Lung microvascular endothelial cell (primary cell): ENCODE measurements at regions not wholly inside any gene's neighbourhood (a gene's known extent, or its start where the extent isn't known, plus 50 kb on each side); places are given as distances from the start of the nearest gene placed in this dataset.
"Not testable (repeated sequence)": the region's sequence is repeated elsewhere in the genome, so short reads cannot be mapped to it uniquely, and the experiment has no call there.

Experiments
- DNase-seq, 2 donors: peaks; one replicate each; pipeline versions ENCODE4 v3.0.0 to v3.0.0-alpha.2; 2010; ENCODE audit warnings: low read depth in 2 of 2

GRCh38 chr2:8610775-8611174 is 71.1 kb upstream of the ID2 start:
- not testable (repeated sequence) for DNase-seq

- DNase-seq: no peak
Observed at GRCh38 chr2:8611246-8611645, 70.6 kb upstream of the ID2 start.

- DNase-seq: no peak
Observed at GRCh38 chr2:8611700-8612099, 70.2 kb upstream of the ID2 start.

GRCh38 chr2:8612734-8613179 is 69.1 kb upstream of the ID2 start:
- no peak for DNase-seq

GRCh38 chr2:8613207-8613999 is 68.5 kb upstream of the ID2 start:
- DNase-seq: not testable (repeated sequence)

- no peak for DNase-seq
Observed at GRCh38 chr2:8614646-8615045, 67.2 kb upstream of the ID2 start.

GRCh38 chr2:8615252-8615575 is 66.6 kb upstream of the ID2 start:
- no peak for DNase-seq

- no peak for DNase-seq
Observed at GRCh38 chr2:8615576-8616281, 66.1 kb upstream of the ID2 start.

- DNase-seq: no peak
Observed at GRCh38 chr2:8617048-8617447, 64.8 kb upstream of the ID2 start.

- DNase-seq: no peak
Observed at GRCh38 chr2:8617590-8617989, 64.3 kb upstream of the ID2 start.

- no peak for DNase-seq
Observed at GRCh38 chr2:8619071-8619470, 62.8 kb upstream of the ID2 start.

- DNase-seq: no peak
Observed at GRCh38 chr2:8620611-8621382, 61.1 kb upstream of the ID2 start.

GRCh38 chr2:8622199-8622911 is 59.5 kb upstream of the ID2 start:
- DNase-seq: no peak

GRCh38 chr2:8622924-8623465 is 58.9 kb upstream of the ID2 start:
- DNase-seq: no peak

GRCh38 chr2:8623576-8623957 is 58.3 kb upstream of the ID2 start:
- no peak for DNase-seq

- no peak for DNase-seq
Observed at GRCh38 chr2:8623958-8624591, 57.8 kb upstream of the ID2 start.

- no peak for DNase-seq
Observed at GRCh38 chr2:8624855-8625398, 56.9 kb upstream of the ID2 start.

- no peak for DNase-seq
Observed at GRCh38 chr2:8625399-8626300, 56.2 kb upstream of the ID2 start.

- no peak for DNase-seq
Observed at GRCh38 chr2:8626572-8626971, 55.3 kb upstream of the ID2 start.
